HG03175 (cell line): ENCODE measurements at regions not wholly inside any gene's neighbourhood (a gene's known extent, or its start where the extent isn't known, plus 50 kb on each side); places are given as distances from the start of the nearest gene placed in this dataset.

Source experiments
- ATAC-seq: cut with Tn5 transposase; IDR thresholded peaks from one replicate; pipeline ENCODE4 v1.9.1; 2021; ENCODE audit warnings: mild to moderate bottlenecking, moderate library complexity; ENCODE audit not compliant: unreplicated experiment

GRCh38 chr12:102781117-102781516, 135.9 kb downstream of the PAH start:
- no peak for ATAC-seq

- ATAC-seq: peak; percentile 80
Observed at GRCh38 chr12:102776041-102776440, 141.0 kb downstream of the PAH start.

- peak; percentile 64 for ATAC-seq
Observed at GRCh38 chr12:102769323-102769916, 147.6 kb downstream of the PAH start.

GRCh38 chr12:102766961-102767360, 150.1 kb downstream of the PAH start:
- ATAC-seq: no peak

- no peak for ATAC-seq
Observed at GRCh38 chr12:102765736-102766135, 151.3 kb downstream of the PAH start.

- no peak for ATAC-seq
Observed at GRCh38 chr12:102763471-102763870, 153.6 kb downstream of the PAH start.

- no peak for ATAC-seq
Observed at GRCh38 chr12:102763061-102763460, 154.0 kb downstream of the PAH start.

GRCh38 chr12:102760322-102760721, 156.7 kb downstream of the PAH start:
- ATAC-seq: no peak

- no peak for ATAC-seq
Observed at GRCh38 chr12:102759466-102759865, 157.6 kb downstream of the PAH start.

- no peak for ATAC-seq
Observed at GRCh38 chr12:102757882-102758226, 159.2 kb downstream of the PAH start.

- ATAC-seq: no peak
Observed at GRCh38 chr12:102757154-102757881, 159.7 kb downstream of the PAH start.

- ATAC-seq: no peak
Observed at GRCh38 chr12:102756530-102756929, 160.5 kb downstream of the PAH start.

- no peak for ATAC-seq
Observed at GRCh38 chr12:102755266-102755665, 161.8 kb downstream of the PAH start.

GRCh38 chr12:102753802-102754201, 163.2 kb downstream of the PAH start:
- ATAC-seq: no peak

GRCh38 chr12:102748704-102749103, 168.3 kb downstream of the PAH start:
- no peak for ATAC-seq

- ATAC-seq: no peak
Observed at GRCh38 chr12:102746963-102747362, 170.1 kb downstream of the PAH start.

GRCh38 chr12:102745971-102746600, 171.0 kb downstream of the PAH start:
- ATAC-seq: no peak

GRCh38 chr12:102741196-102741595, 175.8 kb downstream of the PAH start:
- no peak for ATAC-seq

GRCh38 chr12:102740141-102740955, 176.7 kb downstream of the PAH start:
- no peak for ATAC-seq

GRCh38 chr12:102736328-102736727, 180.7 kb downstream of the PAH start:
- no peak for ATAC-seq

GRCh38 chr12:102735104-102735503, 181.9 kb downstream of the PAH start:
- ATAC-seq: peak; percentile 98
